Effector memory CD4-positive, alpha-beta T cell (primary cell): ENCODE measurements at regions not wholly inside any gene's neighbourhood (a gene's known extent, or its start where the extent isn't known, plus 50 kb on each side); places are given as distances from the start of the nearest gene placed in this dataset.

Source experiments
- DNase-seq, 3 donors: peaks; one replicate each; pipeline ENCODE4 v3.0.0-alpha.2; 2020
- H3K27ac ChIP-seq: 2 replicates; pipeline ENCODE4 v1.7.0; 2013; ENCODE audit warnings: mild to moderate bottlenecking, low read length, moderate library complexity; ENCODE audit not compliant: insufficient read depth, poor library complexity, severe bottlenecking
- H3K27me3 ChIP-seq: replicated peaks from 2 replicates; pipeline ENCODE4 v1.7.0; 2013; ENCODE audit warnings: mild to moderate bottlenecking, low read length; ENCODE audit not compliant: insufficient read depth, control insufficient read depth, poor library complexity, severe bottlenecking
- H3K36me3 ChIP-seq: 2 replicates; pipeline ENCODE4 v1.7.0; 2013; ENCODE audit warnings: mild to moderate bottlenecking, low read length, moderate library complexity; ENCODE audit not compliant: control insufficient read depth, insufficient read depth
- H3K4me1 ChIP-seq: 2 replicates; pipeline ENCODE4 v1.7.0; 2013; ENCODE audit warnings: low read length, mild to moderate bottlenecking; ENCODE audit not compliant: control insufficient read depth, insufficient read depth, poor library complexity, severe bottlenecking
- H3K4me3 ChIP-seq: 2 replicates; pipeline ENCODE4 v1.7.0; 2013; ENCODE audit warnings: low read length, low read depth, mild to moderate bottlenecking; ENCODE audit not compliant: insufficient read depth, poor library complexity, severe bottlenecking
- H3K9me3 ChIP-seq: 2 replicates; pipeline ENCODE4 v1.7.0; 2013; ENCODE audit warnings: mild to moderate bottlenecking, low read length, moderate library complexity; ENCODE audit not compliant: control insufficient read depth

DNA sequence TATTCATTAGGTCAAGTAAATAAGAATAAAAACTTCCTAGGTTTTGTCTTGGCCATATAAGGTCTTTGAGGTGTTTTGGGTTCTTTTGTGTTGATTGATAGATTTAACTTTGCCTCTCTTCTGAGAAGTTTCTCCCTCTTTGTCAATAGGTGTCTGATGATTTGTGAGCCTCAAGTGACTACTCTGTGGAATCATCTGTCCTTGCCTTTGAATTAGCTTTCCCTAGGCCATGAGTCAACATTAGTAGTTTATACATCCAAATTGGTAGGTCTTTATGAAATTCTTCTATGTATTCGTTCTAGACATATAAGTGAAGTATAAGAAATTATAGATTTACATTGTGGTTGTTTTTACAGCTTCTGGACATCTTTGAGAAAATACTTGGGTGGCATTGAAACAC lies 864.4 kb downstream of the USP25 start:
- no peaks in the 10 kb centered on the region for H3K27me3 ChIP-seq
- H3K4me3 ChIP-seq = no peak overlapping the region
- no peak for DNase-seq
- H3K4me1 ChIP-seq = no peaks in the 10 kb centered on the region
- no peaks in the 10 kb centered on the region for H3K9me3 ChIP-seq
- H3K27ac ChIP-seq = no peak overlapping the region
- H3K36me3 ChIP-seq = no peaks in the 10 kb centered on the region

DNA sequence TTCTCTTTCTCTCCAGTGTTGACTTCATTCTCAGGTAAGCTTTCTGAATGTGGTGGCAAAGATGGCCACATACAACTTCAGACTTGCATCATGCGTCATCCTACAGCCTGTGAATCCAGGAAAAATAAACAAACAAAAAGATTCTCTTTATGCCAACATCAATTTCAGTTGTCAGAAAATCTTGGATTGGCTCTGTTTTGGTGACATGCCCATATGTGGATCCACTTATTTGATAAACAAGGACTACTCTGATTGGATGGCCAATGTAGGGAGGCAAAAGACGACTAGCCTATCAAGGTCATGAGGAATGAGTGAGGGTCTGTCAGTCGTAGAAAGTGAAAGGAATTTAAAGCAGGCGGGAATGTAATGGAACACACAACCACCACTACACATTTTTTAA lies 866.6 kb downstream of the USP25 start:
- Histone ChIP-seq H3K9me3 (no peaks in the 10 kb centered on the region), H3K27ac (no peak overlapping the region), H3K4me3 (no peak overlapping the region), H3K27me3 (no peaks in the 10 kb centered on the region), H3K4me1 (no peaks in the 10 kb centered on the region), H3K36me3 (no peaks in the 10 kb centered on the region)
- no peak for DNase-seq

DNA sequence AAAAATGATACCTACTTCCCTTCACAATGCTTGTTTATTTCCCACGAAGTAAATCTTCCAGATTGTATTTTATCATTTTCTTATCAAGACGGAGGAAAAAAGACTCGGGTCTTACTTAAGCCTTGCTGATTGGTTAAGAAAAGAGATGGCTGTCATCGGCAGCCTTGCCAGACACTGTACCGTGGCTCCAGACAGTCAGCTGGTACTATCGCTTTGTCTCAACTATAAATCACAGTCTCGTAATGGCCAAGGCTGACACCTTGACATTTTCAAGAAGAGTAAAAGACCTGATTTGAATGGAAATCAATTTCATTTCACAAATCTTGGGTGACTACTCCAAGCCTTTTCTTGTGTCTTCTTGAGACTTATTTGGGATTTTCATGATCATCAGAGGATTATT lies 868.0 kb downstream of the USP25 start:
- no peaks in the 10 kb centered on the region for H3K4me1 ChIP-seq
- no peaks in the 10 kb centered on the region for H3K27me3 ChIP-seq
- H3K27ac ChIP-seq = no peak overlapping the region
- DNase-seq = no peak
- no peaks in the 10 kb centered on the region for H3K9me3 ChIP-seq
- no peaks in the 10 kb centered on the region for H3K36me3 ChIP-seq
- H3K4me3 ChIP-seq = no peak overlapping the region

DNA sequence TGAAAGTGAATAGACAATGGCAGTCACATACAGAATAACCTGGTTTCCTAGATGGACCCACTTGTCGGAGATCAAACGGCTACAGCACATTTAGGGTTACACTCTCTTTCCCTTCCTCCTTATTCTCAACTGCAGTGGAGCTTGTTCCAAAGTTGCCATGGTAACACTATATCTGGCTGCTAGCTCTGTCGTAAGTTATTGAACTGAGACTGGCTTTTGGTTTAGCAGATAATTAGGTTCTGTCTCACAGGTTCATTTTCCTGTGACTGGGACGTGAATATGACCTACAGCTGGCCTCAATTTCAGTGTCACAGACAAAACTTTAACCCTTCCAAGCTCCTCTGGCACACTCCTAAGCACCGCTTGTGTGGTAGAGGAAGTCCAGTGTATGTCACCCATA lies 875.8 kb downstream of the USP25 start:
- H3K4me3 ChIP-seq = no peak overlapping the region
- no peaks in the 10 kb centered on the region for H3K4me1 ChIP-seq
- H3K9me3 ChIP-seq = no peaks in the 10 kb centered on the region
- DNase-seq = no peak
- no peaks in the 10 kb centered on the region for H3K27me3 ChIP-seq
- no peaks in the 10 kb centered on the region for H3K36me3 ChIP-seq
- no peak overlapping the region for H3K27ac ChIP-seq

DNA sequence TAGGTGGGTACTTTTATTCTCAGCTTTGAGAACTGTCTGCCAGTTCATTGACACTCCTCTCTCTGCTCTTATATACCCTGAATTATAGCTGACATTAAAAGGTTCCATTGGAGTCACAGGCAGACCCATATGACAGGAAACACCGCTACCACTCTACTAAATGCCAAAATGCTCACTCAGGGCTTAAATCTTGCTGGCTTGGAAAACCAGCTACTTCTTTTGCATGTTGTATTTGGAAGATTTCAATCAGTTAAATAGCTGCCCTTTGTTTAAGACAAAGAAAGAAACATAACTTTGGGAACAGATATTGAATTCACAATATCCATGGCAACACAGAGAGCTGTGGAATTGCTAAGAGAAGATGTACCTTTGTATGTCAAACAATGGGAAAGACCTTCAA lies 876.5 kb downstream of the USP25 start:
- H3K9me3 ChIP-seq = no peaks in the 10 kb centered on the region
- H3K4me3 ChIP-seq = no peak overlapping the region
- H3K4me1 ChIP-seq = no peaks in the 10 kb centered on the region
- H3K27me3 ChIP-seq = no peaks in the 10 kb centered on the region
- no peak overlapping the region for H3K27ac ChIP-seq
- no peak for DNase-seq
- H3K36me3 ChIP-seq = no peaks in the 10 kb centered on the region

DNA sequence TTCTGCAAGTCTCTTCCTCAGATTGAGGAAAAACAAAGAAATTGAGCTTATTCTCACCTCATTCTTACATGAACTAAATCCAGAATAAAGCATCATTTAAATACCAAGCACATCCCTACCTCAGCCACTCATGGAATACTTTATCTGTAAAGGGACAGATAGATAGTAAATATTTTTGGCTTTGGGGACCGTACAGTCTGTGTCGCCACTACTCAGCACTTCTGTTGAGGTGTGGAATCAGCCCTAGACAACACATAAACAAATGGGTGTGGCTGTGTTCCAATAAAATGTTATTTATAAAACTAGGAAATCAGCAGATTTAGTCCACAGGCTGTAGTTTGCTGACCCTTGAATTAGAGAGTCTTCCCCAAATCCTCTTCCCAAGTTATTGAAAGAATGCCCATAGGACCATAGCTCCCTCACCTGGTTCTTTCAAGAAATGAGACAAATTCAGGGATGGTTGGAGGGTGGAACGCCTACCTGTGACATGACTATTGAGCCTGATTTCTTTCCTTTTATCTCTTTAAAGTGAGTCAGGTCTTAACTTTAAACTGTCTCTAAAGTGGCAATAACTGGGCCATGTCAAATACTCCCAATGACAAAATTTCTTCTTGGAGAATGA lies 878.5 kb downstream of the USP25 start:
- Histone ChIP-seq H3K27me3 (no peaks in the 10 kb centered on the region), H3K27ac (no peak overlapping the region), H3K4me1 (no peaks in the 10 kb centered on the region), H3K4me3 (no peak overlapping the region), H3K36me3 (no peaks in the 10 kb centered on the region), H3K9me3 (no peaks in the 10 kb centered on the region)
- no peak for DNase-seq

DNA sequence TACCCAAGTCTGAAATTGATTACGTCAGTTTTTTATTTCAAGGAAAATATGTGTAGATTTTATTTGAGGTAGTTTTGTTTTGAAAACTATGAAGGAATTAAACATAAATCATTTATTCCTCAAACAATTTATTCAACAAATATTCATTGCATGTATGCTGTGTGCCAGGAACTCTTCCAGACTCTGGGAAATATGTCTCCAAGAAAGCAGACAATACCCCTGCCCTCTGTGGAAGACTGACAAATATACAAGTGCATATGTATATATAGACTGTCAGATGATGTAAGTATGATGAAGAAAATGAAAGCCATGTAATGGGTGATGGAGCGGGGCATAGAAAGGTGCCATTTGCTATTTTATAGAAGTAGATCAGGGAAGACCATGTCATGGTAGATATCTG lies 889.5 kb downstream of the USP25 start:
- DNase-seq = no peak
- no peaks in the 10 kb centered on the region for H3K4me1 ChIP-seq
- no peaks in the 10 kb centered on the region for H3K27me3 ChIP-seq

DNA sequence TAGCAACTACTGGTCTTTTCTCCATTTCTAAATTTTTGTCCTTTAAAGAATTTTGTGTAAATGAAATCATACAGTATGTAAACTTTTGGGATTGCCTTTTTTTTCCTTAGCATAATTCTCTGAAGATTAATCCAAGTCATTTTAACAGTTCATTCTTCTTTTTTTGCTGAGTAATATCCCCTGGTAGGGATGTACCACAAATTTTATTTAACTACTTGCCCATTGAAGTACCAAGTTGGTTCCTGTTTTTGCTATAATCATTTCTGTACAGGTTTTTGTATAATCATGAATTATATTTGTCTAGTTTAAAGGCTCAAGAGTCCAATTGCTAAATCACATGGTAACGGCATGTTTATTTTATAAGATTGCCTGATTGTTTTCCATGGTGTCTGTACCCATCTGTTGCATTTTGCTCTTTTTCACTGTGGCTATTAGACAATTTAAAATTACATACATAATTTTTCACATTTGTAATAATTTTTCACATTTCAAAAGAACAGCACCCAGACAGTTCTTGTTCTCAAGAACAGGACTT lies 891.1 kb downstream of the USP25 start:
- Histone ChIP-seq H3K4me1 (no peaks in the 10 kb centered on the region), H3K4me3 (no peak overlapping the region), H3K27me3 (no peaks in the 10 kb centered on the region), H3K9me3 (no peaks in the 10 kb centered on the region), H3K36me3 (no peaks in the 10 kb centered on the region), H3K27ac (no peak overlapping the region)
- DNase-seq = no peak

More for the DNA sequence above, 889.5 kb downstream of the USP25 start:
- no peaks in the 10 kb centered on the region for H3K9me3 ChIP-seq
- no peaks in the 10 kb centered on the region for H3K36me3 ChIP-seq
- no peak overlapping the region for H3K4me3 ChIP-seq
- no peak overlapping the region for H3K27ac ChIP-seq

DNA sequence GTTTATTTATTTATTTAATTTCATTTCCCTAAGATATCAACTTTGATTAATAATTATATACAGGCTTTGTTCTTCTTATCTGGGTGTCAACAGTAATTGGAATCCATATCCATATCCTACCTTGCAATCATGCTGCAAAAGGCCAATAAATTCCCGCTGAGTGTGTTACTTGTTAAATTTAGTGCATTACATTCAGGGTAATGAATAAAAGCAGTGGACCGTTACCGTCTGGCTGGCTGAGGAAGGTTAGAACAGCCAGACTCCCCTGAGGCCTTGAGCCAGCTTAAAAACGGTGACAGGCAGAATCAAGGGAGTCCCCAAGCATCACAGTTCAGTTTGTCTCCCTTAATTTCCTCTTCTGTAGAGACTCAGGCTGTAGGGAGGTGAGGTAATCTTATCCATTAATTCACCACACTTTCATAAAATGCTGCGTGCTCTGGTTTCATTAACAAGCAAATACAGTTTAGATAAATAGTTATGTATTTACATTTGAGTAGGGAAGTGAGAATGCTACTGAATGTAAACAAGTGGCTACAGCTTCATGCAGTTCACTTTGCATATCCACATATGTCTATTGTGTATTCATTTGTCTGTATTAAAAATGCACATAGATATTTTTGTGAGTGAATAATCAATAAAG lies 888.2 kb upstream of the CXADR start:
- H3K9me3 ChIP-seq = no peaks in the 10 kb centered on the region
- no peak overlapping the region for H3K4me3 ChIP-seq
- H3K27me3 ChIP-seq = no peaks in the 10 kb centered on the region
- H3K36me3 ChIP-seq = no peaks in the 10 kb centered on the region
- no peaks in the 10 kb centered on the region for H3K4me1 ChIP-seq
- no peak overlapping the region for H3K27ac ChIP-seq
- DNase-seq = no peak

DNA sequence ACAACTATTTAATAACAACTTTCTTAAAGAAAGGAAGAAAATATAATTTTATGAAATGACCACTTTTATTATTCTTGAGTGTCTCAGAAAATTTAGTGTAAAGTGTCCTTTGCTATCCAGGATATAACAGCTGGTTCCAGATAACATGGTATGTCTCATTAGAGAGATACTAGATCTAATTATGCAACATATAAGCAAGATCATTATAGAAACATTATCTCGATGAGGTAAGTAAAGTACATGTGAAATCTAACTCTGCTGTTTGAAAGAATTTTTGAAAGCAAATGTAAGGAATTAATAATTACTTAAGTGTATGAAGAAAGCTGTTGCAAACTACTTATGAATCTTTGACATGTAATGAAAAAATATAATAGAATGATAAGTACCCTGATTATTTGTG lies 887.4 kb upstream of the CXADR start:
- Histone ChIP-seq H3K27me3 (no peaks in the 10 kb centered on the region), H3K36me3 (no peaks in the 10 kb centered on the region), H3K9me3 (no peaks in the 10 kb centered on the region), H3K4me3 (no peak overlapping the region), H3K4me1 (no peaks in the 10 kb centered on the region), H3K27ac (no peak overlapping the region)
- no peak for DNase-seq
